ENCODE measurements at regions not wholly inside any gene's neighbourhood (a gene's known extent, or its start where the extent isn't known, plus 50 kb on each side); places are given as distances from the start of the nearest gene placed in this dataset.

- Histone ChIP-seq H3K27me3 (ENCODE audit: insufficient read depth, low read depth) (no peaks in the 10 kb centered on the region), H3K4me2 (no peak overlapping the region), H4K20me1 (ENCODE audit: insufficient read depth) (no peaks in the 10 kb centered on the region)
Measured at GRCh38 chr12:60997869-60998378, 1262.3 kb upstream of the USP15 start.

DNA sequence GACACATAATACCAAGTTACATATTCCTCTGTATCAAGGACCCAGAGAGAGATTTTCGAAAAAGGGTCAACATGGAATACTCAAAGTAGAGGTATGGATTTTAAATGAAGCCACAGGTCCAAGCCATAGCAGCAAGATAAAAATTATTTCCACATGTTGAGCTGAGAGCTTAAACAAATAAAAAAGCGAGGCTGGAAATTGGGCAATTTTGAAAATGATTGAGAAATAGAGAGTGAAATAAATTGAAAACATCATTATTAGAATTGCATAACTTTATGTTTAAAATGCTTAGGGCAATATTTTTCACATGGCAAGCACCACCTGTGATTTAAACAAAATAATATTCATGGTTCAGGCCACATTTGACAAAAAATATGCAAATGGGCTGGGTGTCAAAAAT, 1251.0 kb upstream of the USP15 start:
- Histone ChIP-seq H3K9ac (no peak overlapping the region), H4K20me1 (ENCODE audit: insufficient read depth) (no peaks in the 10 kb centered on the region), H3K4me1 (ENCODE audit: low read depth, poor library complexity, severe bottlenecking) (peaks cover 6% of the 10 kb centered on the region), H3K27ac (no peak overlapping the region), H3K36me3 (ENCODE audit: insufficient read depth) (no peaks in the 10 kb centered on the region), H3K27me3 (ENCODE audit: insufficient read depth, low read depth) (no peaks in the 10 kb centered on the region), H3K79me2 (ENCODE audit: insufficient read depth, low read depth) (no peaks in the 10 kb centered on the region), H3K4me2 (no peak overlapping the region), H3K4me3 (IDR thresholded peaks at IDR 0.05; ENCODE audit: insufficient read depth, low read depth, low read length) (no peak overlapping the region), H2AFZ (ENCODE audit: low read depth) (no peak overlapping the region)
- TF ChIP-seq, protein P1, sequence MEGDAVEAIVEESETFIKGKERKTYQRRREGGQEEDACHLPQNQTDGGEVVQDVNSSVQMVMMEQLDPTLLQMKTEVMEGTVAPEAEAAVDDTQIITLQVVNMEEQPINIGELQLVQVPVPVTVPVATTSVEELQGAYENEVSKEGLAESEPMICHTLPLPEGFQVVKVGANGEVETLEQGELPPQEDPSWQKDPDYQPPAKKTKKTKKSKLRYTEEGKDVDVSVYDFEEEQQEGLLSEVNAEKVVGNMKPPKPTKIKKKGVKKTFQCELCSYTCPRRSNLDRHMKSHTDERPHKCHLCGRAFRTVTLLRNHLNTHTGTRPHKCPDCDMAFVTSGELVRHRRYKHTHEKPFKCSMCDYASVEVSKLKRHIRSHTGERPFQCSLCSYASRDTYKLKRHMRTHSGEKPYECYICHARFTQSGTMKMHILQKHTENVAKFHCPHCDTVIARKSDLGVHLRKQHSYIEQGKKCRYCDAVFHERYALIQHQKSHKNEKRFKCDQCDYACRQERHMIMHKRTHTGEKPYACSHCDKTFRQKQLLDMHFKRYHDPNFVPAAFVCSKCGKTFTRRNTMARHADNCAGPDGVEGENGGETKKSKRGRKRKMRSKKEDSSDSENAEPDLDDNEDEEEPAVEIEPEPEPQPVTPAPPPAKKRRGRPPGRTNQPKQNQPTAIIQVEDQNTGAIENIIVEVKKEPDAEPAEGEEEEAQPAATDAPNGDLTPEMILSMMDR (conservative IDR thresholded peaks at IDR 0.05; ENCODE audit: low read depth, low read length) = no peak

More at GRCh38 chr12:60997869-60998378, 1262.3 kb upstream of the USP15 start:
- TF ChIP-seq, protein P1 (conservative IDR thresholded peaks at IDR 0.05; ENCODE audit: low read depth, low read length) = no peak
- H3K9ac ChIP-seq = no peak overlapping the region
- H3K79me2 ChIP-seq (ENCODE audit: insufficient read depth, low read depth) = no peaks in the 10 kb centered on the region
- H2AFZ ChIP-seq (ENCODE audit: low read depth) = no peak overlapping the region
- no peak overlapping the region for H3K4me3 ChIP-seq (IDR thresholded peaks at IDR 0.05; ENCODE audit: insufficient read depth, low read depth, low read length)
- H3K4me1 ChIP-seq (ENCODE audit: low read depth, poor library complexity, severe bottlenecking) = no peaks in the 10 kb centered on the region
- no peaks in the 10 kb centered on the region for H3K36me3 ChIP-seq (ENCODE audit: insufficient read depth)
- H3K27ac ChIP-seq = no peak overlapping the region

- H3K79me2 ChIP-seq (ENCODE audit: insufficient read depth, low read depth) = no peaks in the 10 kb centered on the region
- H2AFZ ChIP-seq (ENCODE audit: low read depth) = no peak overlapping the region
- H3K27ac ChIP-seq = no peak overlapping the region
- no peaks in the 10 kb centered on the region for H3K27me3 ChIP-seq (ENCODE audit: insufficient read depth, low read depth)
- H3K36me3 ChIP-seq (ENCODE audit: insufficient read depth) = no peaks in the 10 kb centered on the region
- H4K20me1 ChIP-seq (ENCODE audit: insufficient read depth) = no peaks in the 10 kb centered on the region
- H3K4me2 ChIP-seq = no peak overlapping the region
- H3K4me1 ChIP-seq (ENCODE audit: low read depth, poor library complexity, severe bottlenecking) = peaks cover 6% of the 10 kb centered on the region
- H3K4me3 ChIP-seq (IDR thresholded peaks at IDR 0.05; ENCODE audit: insufficient read depth, low read depth, low read length) = no peak overlapping the region
- TF ChIP-seq, protein P1 (conservative IDR thresholded peaks at IDR 0.05; ENCODE audit: low read depth, low read length) = no peak
- H3K9ac ChIP-seq = no peak overlapping the region
Measured at GRCh38 chr12:61011767-61012423, 1248.3 kb upstream of the USP15 start.

DNA sequence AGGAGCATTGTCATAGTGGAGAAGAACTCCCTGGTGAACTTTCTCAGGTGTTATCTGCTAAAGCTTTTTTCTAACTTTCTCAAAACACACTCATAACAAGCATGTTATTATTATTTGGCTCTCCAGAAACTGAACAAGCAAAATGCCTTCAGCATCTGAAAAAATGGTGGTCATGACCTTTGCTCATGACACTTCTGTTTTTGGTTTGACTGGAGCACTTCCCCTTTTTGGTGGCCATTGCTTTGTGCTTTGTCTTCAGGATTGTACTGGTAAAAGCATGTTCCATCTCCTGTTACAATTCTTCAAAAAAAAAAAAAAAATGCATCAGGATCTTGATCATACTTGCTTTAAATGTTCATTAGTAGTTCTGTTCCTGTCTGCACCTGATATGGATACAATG, 1241.6 kb upstream of the USP15 start:
- H3K4me3 ChIP-seq (IDR thresholded peaks at IDR 0.05; ENCODE audit: insufficient read depth, low read depth, low read length) = no peak overlapping the region
- no peaks in the 10 kb centered on the region for H3K36me3 ChIP-seq (ENCODE audit: insufficient read depth)
- no peak overlapping the region for H3K4me2 ChIP-seq
- TF ChIP-seq, protein P1 (conservative IDR thresholded peaks at IDR 0.05; ENCODE audit: low read depth, low read length) = no peak
- H3K9ac ChIP-seq = no peak overlapping the region
- no peak overlapping the region for H3K27ac ChIP-seq
- no peaks in the 10 kb centered on the region for H3K27me3 ChIP-seq (ENCODE audit: insufficient read depth, low read depth)
- no peak overlapping the region for H2AFZ ChIP-seq (ENCODE audit: low read depth)
- H4K20me1 ChIP-seq (ENCODE audit: insufficient read depth) = no peaks in the 10 kb centered on the region
- no peaks in the 10 kb centered on the region for H3K79me2 ChIP-seq (ENCODE audit: insufficient read depth, low read depth)
- H3K4me1 ChIP-seq (ENCODE audit: low read depth, poor library complexity, severe bottlenecking) = no peaks in the 10 kb centered on the region
